ENCODE measurements at regions not wholly inside any gene's neighbourhood (a gene's known extent, or its start where the extent isn't known, plus 50 kb on each side); places are given as distances from the start of the nearest gene placed in this dataset.

GRCh38 chr11:119830400-119830799, 101.4 kb upstream of the NECTIN1 start:
- TF ChIP-seq POLR2A (IDR thresholded peaks at IDR 0.05; ENCODE audit: low read depth, low read length) (no peak), TAF1 (IDR thresholded peaks at IDR 0.05; ENCODE audit: borderline replicate concordance, low read depth, low read length) (no peak)
